Astrocyte (in vitro differentiated cells and primary cell): ENCODE measurements at regions not wholly inside any gene's neighbourhood (a gene's known extent, or its start where the extent isn't known, plus 50 kb on each side); places are given as distances from the start of the nearest gene placed in this dataset.

ENCODE experiments used
- CTCF ChIP-seq: IDR thresholded peaks from 2 replicates; pipeline ENCODE4 v1.5.1; 2011; ENCODE audit warnings: low read depth, mild to moderate bottlenecking, inconsistent platforms, low read length, moderate library complexity; ENCODE audit not compliant: insufficient read depth
- EZH2 ChIP-seq: IDR thresholded peaks from 2 replicates; pipeline ENCODE4 v1.6.1; 2012; ENCODE audit warnings: mild to moderate bottlenecking, low read length, inconsistent platforms; ENCODE audit not compliant: insufficient read depth

GRCh38 chr5:124180299-124180874, 566.1 kb downstream of the ZNF608 start:
- TF ChIP-seq CTCF: no peak
- no peak for TF ChIP-seq EZH2
